GM20000 (cell line): ENCODE measurements at regions not wholly inside any gene's neighbourhood (a gene's known extent, or its start where the extent isn't known, plus 50 kb on each side); places are given as distances from the start of the nearest gene placed in this dataset.

Experiments used
- DNase-seq: peaks from one replicate; pipeline ENCODE4 v3.0.0; 2012; ENCODE audit warnings: low spot score
- TF ChIP-seq, protein P1 (sequence below): IDR thresholded peaks from 2 replicates; pipeline ENCODE4 v1.5.1; 2012; ENCODE audit warnings: mild to moderate bottlenecking, control low read depth; ENCODE audit errors: extremely low read depth, missing control alignments

DNA sequence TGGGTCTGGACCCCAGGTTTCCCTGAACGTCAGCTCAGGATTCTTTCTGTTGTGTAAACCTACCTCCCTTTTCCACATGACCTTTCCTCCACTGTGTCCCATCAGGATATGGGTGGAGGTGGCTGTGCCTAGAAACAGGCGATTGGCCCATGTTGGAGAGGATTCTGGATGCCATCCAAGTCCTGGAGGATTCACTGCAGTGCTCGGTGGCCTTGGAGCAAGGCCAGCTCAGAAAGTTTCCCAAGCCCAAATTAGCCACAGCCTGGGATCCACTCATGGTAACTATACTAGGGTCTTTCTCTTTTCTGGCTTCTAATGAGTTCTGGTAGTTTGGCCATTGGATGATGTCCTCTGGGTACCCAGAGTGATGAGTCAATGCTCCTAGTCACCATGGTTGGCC lies 141.6 kb downstream of the SNX19 start:
- no peak for DNase-seq
- TF ChIP-seq, protein P1, sequence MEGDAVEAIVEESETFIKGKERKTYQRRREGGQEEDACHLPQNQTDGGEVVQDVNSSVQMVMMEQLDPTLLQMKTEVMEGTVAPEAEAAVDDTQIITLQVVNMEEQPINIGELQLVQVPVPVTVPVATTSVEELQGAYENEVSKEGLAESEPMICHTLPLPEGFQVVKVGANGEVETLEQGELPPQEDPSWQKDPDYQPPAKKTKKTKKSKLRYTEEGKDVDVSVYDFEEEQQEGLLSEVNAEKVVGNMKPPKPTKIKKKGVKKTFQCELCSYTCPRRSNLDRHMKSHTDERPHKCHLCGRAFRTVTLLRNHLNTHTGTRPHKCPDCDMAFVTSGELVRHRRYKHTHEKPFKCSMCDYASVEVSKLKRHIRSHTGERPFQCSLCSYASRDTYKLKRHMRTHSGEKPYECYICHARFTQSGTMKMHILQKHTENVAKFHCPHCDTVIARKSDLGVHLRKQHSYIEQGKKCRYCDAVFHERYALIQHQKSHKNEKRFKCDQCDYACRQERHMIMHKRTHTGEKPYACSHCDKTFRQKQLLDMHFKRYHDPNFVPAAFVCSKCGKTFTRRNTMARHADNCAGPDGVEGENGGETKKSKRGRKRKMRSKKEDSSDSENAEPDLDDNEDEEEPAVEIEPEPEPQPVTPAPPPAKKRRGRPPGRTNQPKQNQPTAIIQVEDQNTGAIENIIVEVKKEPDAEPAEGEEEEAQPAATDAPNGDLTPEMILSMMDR = no peak

DNA sequence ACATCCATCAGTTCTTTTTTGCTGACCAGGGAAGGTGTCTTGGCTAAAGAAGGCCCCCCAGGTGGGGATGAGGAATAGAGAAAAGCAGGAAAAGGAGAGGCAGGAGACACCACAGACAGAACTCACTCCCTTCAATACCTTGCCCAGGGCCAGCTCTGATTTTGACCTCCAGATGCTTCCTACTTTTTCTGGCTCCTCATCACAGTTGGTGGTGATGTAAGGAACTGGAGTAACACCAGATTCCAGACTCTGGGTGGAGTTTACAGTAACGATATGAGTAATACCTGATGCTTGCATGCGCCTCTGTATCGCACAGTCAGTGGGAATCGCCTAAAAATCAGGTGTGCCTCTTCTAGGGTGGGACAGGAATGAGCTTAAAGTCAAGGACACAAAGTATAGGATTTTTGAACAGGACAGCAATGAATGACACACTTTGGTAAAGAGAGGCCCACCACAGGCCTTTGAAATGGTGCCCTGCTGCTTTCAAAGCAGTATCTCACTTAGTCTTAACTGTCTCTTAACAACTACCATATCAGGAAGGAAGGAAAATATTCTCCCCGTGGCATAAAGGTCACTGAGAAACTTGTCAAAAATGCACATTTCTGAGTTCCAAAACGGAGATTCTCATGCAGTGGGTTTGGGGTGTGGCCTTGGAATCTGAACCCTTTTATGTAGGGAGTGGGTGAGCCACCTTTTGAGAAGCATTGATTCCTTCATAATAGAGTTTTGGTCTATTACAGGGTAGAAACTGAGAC lies 140.8 kb downstream of the SNX19 start:
- TF ChIP-seq, protein P1 = no peak
- no peak for DNase-seq

DNA sequence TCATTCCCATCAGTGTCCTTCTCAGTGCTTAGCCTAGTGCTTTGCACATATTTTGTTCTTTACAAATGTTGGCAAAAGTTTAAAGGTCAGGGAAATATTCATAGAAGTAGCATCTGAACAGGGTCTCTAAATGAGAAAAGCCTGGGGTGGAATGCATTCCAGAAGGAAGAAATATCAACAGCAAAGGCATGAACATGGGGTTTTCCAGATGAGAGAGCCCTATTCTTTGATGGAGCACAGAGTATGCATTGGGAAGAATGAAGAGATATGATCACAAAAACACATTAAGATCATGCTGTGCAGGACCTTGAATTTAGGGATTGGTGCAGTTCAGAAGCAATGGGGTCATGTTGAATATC lies 140.2 kb downstream of the SNX19 start:
- TF ChIP-seq, protein P1 = no peak

DNA sequence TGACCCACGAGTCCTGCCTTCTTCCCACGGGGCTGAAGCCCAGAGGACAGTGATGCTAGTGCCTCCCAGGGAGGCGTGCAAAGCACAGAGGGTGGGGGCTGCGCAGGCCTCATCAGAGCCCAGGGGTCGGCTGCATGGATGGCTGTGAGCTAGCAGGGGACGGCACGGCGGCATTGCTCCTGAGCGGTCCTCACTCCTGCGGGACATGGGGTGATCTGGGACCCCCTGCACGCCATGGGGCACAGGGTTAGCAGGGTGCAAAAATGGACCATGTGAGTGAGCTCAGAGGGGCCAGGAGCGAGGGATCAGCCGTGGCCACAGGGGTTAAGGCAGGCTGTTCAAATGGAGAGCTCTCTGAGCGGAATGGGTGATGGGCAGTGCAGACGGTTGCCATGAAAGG lies 138.3 kb downstream of the SNX19 start:
- TF ChIP-seq, protein P1 = no peak
- DNase-seq = no peak

More for the DNA sequence above, 140.2 kb downstream of the SNX19 start:
- DNase-seq = no peak

DNA sequence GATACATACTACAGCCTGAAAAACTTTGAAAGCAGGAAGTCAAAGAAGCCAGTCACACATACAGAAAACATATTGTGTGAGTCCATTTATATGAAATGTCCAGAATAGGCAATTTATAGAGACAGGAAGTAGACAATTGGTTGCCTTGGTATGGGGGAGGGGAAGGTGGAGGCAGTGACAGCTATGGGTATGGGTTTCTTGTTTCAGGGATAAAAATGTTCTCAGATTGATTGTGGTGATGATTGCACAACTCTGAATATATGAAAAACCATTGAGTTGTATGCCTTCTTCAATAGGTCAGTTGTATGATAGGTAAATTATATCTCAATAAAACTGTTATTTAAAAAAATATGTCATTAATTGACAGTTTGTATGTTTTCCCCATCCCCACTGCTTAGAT lies 137.6 kb downstream of the SNX19 start:
- DNase-seq = no peak
- TF ChIP-seq, protein P1 = no peak

DNA sequence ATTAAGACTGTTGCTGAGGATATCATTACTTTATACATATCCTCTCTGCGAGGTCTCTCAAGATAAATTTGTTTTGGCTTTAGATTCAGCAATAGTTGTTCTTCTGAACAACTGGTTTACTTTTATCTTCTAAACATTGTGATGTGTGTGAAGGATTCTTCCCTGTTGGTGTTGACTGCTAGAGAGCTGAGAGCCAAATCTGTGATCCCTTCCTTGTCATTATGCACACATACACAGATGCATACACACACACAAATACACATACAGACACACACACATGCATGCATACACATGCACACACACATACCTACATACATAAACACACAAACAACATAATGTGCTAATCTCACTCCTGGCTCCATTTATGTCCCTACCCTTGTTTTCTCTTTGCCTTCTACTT lies 137.0 kb downstream of the SNX19 start:
- no peak for DNase-seq
- TF ChIP-seq, protein P1 = no peak

DNA sequence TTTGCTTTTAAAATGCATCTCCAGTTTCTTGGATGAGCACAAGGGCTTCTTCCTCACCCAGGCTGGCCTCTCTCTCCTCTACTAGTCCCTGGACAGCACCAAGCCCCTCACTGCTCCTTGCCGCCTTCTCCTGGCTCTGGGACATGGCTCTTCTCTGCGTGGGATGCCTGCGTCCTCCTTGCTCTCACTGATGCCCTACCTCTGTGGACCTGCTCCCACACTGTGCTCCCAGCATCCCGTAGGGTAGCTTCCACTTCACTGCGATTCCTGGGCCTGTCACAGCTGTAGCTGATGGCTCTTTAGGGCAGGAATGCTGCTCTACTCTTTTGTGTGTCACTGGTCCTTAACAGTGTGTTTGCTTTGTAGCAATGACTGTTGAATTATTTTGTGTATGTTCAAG lies 136.3 kb downstream of the SNX19 start:
- DNase-seq = no peak
- TF ChIP-seq, protein P1 = no peak
